ENCODE measurements at regions not wholly inside any gene's neighbourhood (a gene's known extent, or its start where the extent isn't known, plus 50 kb on each side); places are given as distances from the start of the nearest gene placed in this dataset.
"Not testable (repeated sequence)": the region's sequence is repeated elsewhere in the genome, so short reads cannot be mapped to it uniquely, and the experiment has no call there.

GRCh38 chr4:79663141-79663540 is 255.1 kb upstream of the GK2 start:
- Histone ChIP-seq H3K27me3 (no peaks in the 10 kb centered on the region), H3K36me3 (no peaks in the 10 kb centered on the region), H3K9me3 (no peaks in the 10 kb centered on the region), H3K4me1 (no peaks in the 10 kb centered on the region), H3K4me3 (replicated peaks in 1 of 3) (no peak overlapping the region), H3K27ac (no peak overlapping the region)
- peak in 1 of 2 donors; percentile 3 for DNase-seq
- WGBS, 2 donors: 30 to 48% methylated on average over 1 of the region's 1 CpG
- intact Hi-C loops (cut with DNase I): no loop called here
- no peak for TF ChIP-seq POLR2A (IDR thresholded peaks at IDR 0.05)
- no peak for TF ChIP-seq CTCF (IDR thresholded peaks at IDR 0.05)

- no peak for TF ChIP-seq POLR2A (IDR thresholded peaks at IDR 0.05)
- TF ChIP-seq CTCF (IDR thresholded peaks at IDR 0.05): no peak
- no peak for DNase-seq
- Histone ChIP-seq H3K27ac (no peak overlapping the region), H3K4me1 (no peaks in the 10 kb centered on the region), H3K4me3 (replicated peaks in 1 of 3) (no peak overlapping the region), H3K27me3 (no peaks in the 10 kb centered on the region), H3K9me3 (no peaks in the 10 kb centered on the region), H3K36me3 (no peaks in the 10 kb centered on the region)
- intact Hi-C loops (cut with DNase I): no loop called here
- 93 to 95% methylated on average over 3 of the region's 3 CpGs for WGBS, 2 donors
Observed at GRCh38 chr4:79662651-79663050, 254.6 kb upstream of the GK2 start.

GRCh38 chr4:79661196-79661595 is 253.2 kb upstream of the GK2 start:
- intact Hi-C loops (cut with DNase I): no loop called here

GRCh38 chr4:79659308-79659870 is 251.4 kb upstream of the GK2 start:
- H3K36me3 ChIP-seq; H3K4me1 ChIP-seq; H3K9me3 ChIP-seq; intact Hi-C loops (cut with DNase I); H3K4me3 ChIP-seq (replicated peaks in 1 of 3); H3K27me3 ChIP-seq; H3K27ac ChIP-seq; DNase-seq: not testable (repeated sequence)
- WGBS, 2 donors: 52 to 73% methylated on average over 5 of the region's 5 CpGs

More at GRCh38 chr4:79661196-79661595, 253.2 kb upstream of the GK2 start:
- Histone ChIP-seq H3K9me3 (no peaks in the 10 kb centered on the region), H3K27ac (no peak overlapping the region), H3K4me3 (replicated peaks in 1 of 3) (no peak overlapping the region), H3K36me3 (no peaks in the 10 kb centered on the region), H3K27me3 (no peaks in the 10 kb centered on the region), H3K4me1 (no peaks in the 10 kb centered on the region)
- TF ChIP-seq CTCF (IDR thresholded peaks at IDR 0.05) (no peak), POLR2A (IDR thresholded peaks at IDR 0.05) (no peak)
- WGBS, 2 donors: 86 to 93% methylated on average over 2 of the region's 2 CpGs
- no peak for DNase-seq

GRCh38 chr4:79657379-79657778 is 249.4 kb upstream of the GK2 start:
- no peak for DNase-seq
- H3K36me3 ChIP-seq: no peaks in the 10 kb centered on the region
- no peak overlapping the region for H3K27ac ChIP-seq
- TF ChIP-seq POLR2A (IDR thresholded peaks at IDR 0.05): no peak
- no peak for TF ChIP-seq CTCF (IDR thresholded peaks at IDR 0.05)
- intact Hi-C loops (cut with DNase I): no loop called here
- H3K9me3 ChIP-seq: no peaks in the 10 kb centered on the region
- H3K4me3 ChIP-seq (replicated peaks in 1 of 3): no peak overlapping the region
- H3K27me3 ChIP-seq: no peaks in the 10 kb centered on the region
- peaks cover 0 to 5% of the 10 kb centered on the region in 2 donors for H3K4me1 ChIP-seq

- H3K27me3 ChIP-seq: no peaks in the 10 kb centered on the region
- peak overlapping the region in 1 of 3 donors; percentile 13 for H3K27ac ChIP-seq
- H3K36me3 ChIP-seq: no peaks in the 10 kb centered on the region
- 45 to 50% methylated on average over 5 of the region's 5 CpGs for WGBS, 2 donors
- peak; percentile 3 to 14 for DNase-seq
- H3K4me1 ChIP-seq: peaks cover 0 to 5% of the 10 kb centered on the region in 2 donors
- no peaks in the 10 kb centered on the region for H3K9me3 ChIP-seq
- TF ChIP-seq POLR2A (IDR thresholded peaks at IDR 0.05): no peak
- no peak for TF ChIP-seq CTCF (IDR thresholded peaks at IDR 0.05)
- intact Hi-C loops (cut with DNase I): no loop called here
- H3K4me3 ChIP-seq (replicated peaks in 1 of 3): no peak overlapping the region
Observed at GRCh38 chr4:79653871-79654270, 245.8 kb upstream of the GK2 start.

All from thyroid gland (tissue), 4 donors.